ENCODE measurements at regions not wholly inside any gene's neighbourhood (a gene's known extent, or its start where the extent isn't known, plus 50 kb on each side); places are given as distances from the start of the nearest gene placed in this dataset.

- no peak overlapping the region for H3K4me3 ChIP-seq (ENCODE audit: low read depth, low read length)
- no peak for TF ChIP-seq CTCF (conservative IDR thresholded peaks at IDR 0.05; ENCODE audit: low read depth, low read length)
- DNase-seq (ENCODE audit: low read depth) = no peak
These were observed 68.1 kb upstream of the CES5A start for GRCh38 chr16:55943267-55943666.

- TF ChIP-seq CTCF (conservative IDR thresholded peaks at IDR 0.05; ENCODE audit: low read depth, low read length) = no peak
- no peak for DNase-seq (ENCODE audit: low read depth)
- no peak overlapping the region for H3K4me3 ChIP-seq (ENCODE audit: low read depth, low read length)
These were observed 67.6 kb upstream of the CES5A start for GRCh38 chr16:55942821-55943220.

GRCh38 chr16:55941552-55941951, 66.4 kb upstream of the CES5A start:
- no peak for TF ChIP-seq CTCF (conservative IDR thresholded peaks at IDR 0.05; ENCODE audit: low read depth, low read length)
- no peak for DNase-seq (ENCODE audit: low read depth)

GRCh38 chr16:55938126-55938525, 63.0 kb upstream of the CES5A start:
- H3K4me3 ChIP-seq (ENCODE audit: low read depth, low read length) = no peak overlapping the region
- DNase-seq (ENCODE audit: low read depth) = no peak
- TF ChIP-seq CTCF (conservative IDR thresholded peaks at IDR 0.05; ENCODE audit: low read depth, low read length) = no peak

More at GRCh38 chr16:55941552-55941951, 66.4 kb upstream of the CES5A start:
- no peak overlapping the region for H3K4me3 ChIP-seq (ENCODE audit: low read depth, low read length)

- no peak overlapping the region for H3K4me3 ChIP-seq (ENCODE audit: low read depth, low read length)
- no peak for DNase-seq (ENCODE audit: low read depth)
- no peak for TF ChIP-seq CTCF (conservative IDR thresholded peaks at IDR 0.05; ENCODE audit: low read depth, low read length)
These were observed 57.9 kb upstream of the CES5A start for GRCh38 chr16:55933038-55933437.

GRCh38 chr16:55930036-55930435, 54.9 kb upstream of the CES5A start:
- DNase-seq (ENCODE audit: low read depth) = no peak
- TF ChIP-seq CTCF (conservative IDR thresholded peaks at IDR 0.05; ENCODE audit: low read depth, low read length) = no peak
- no peak overlapping the region for H3K4me3 ChIP-seq (ENCODE audit: low read depth, low read length)

- no peak for DNase-seq (ENCODE audit: low read depth)
- H3K4me3 ChIP-seq (ENCODE audit: low read depth, low read length) = no peak overlapping the region
- TF ChIP-seq CTCF (conservative IDR thresholded peaks at IDR 0.05; ENCODE audit: low read depth, low read length) = no peak
These were observed 54.0 kb upstream of the CES5A start for GRCh38 chr16:55929181-55929580.

Measured in choroid plexus epithelial cell (primary cell).